ENCODE measurements at regions not wholly inside any gene's neighbourhood (a gene's known extent, or its start where the extent isn't known, plus 50 kb on each side); places are given as distances from the start of the nearest gene placed in this dataset.

DNA sequence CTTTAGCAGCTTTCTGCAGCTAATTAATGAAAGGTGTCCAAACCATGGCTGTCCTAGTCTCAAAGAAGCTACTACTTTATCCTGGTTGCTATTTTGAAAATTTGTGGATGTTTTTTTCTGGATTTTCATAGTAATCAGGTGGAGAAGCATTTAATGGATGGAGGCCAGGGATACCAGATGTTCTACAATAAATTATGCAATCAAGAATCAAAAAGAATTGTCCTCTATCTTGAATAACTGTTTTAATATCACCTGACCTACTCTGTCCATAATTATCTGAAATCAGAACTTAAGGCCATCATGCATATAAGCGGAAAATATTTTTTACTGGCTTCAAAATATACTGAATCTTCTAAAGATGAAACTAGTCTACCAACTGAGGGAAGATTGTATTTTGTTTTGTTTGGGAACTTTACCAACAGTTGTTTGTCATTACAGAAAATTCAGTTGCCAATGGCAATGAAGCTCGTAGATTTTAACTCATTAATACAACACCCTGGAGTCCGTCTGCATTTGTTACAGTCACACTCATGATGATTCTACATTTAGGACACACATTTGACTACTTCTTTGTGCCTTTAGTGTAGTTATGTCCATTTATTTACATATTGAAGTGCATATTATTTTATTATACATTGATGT lies 762.3 kb upstream of the GRM7 start:
- no peak overlapping the region for H3K27ac Mint-ChIP-seq (ENCODE audit: unreplicated experiment)
- H3K36me3 Mint-ChIP-seq (ENCODE audit: low read depth): no peaks in the 10 kb centered on the region
- H3K9me3 Mint-ChIP-seq: peaks cover 4% of the 10 kb centered on the region
- no peak overlapping the region for H3K4me3 Mint-ChIP-seq
- no peaks in the 10 kb centered on the region for H3K4me1 Mint-ChIP-seq
- DNase-seq (ENCODE audit: low read depth, low spot score): no peak
- no peaks in the 10 kb centered on the region for H3K27me3 Mint-ChIP-seq (ENCODE audit: low read depth)
- TF ChIP-seq, protein P1, sequence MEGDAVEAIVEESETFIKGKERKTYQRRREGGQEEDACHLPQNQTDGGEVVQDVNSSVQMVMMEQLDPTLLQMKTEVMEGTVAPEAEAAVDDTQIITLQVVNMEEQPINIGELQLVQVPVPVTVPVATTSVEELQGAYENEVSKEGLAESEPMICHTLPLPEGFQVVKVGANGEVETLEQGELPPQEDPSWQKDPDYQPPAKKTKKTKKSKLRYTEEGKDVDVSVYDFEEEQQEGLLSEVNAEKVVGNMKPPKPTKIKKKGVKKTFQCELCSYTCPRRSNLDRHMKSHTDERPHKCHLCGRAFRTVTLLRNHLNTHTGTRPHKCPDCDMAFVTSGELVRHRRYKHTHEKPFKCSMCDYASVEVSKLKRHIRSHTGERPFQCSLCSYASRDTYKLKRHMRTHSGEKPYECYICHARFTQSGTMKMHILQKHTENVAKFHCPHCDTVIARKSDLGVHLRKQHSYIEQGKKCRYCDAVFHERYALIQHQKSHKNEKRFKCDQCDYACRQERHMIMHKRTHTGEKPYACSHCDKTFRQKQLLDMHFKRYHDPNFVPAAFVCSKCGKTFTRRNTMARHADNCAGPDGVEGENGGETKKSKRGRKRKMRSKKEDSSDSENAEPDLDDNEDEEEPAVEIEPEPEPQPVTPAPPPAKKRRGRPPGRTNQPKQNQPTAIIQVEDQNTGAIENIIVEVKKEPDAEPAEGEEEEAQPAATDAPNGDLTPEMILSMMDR (conservative IDR thresholded peaks at IDR 0.05): no peak

DNA sequence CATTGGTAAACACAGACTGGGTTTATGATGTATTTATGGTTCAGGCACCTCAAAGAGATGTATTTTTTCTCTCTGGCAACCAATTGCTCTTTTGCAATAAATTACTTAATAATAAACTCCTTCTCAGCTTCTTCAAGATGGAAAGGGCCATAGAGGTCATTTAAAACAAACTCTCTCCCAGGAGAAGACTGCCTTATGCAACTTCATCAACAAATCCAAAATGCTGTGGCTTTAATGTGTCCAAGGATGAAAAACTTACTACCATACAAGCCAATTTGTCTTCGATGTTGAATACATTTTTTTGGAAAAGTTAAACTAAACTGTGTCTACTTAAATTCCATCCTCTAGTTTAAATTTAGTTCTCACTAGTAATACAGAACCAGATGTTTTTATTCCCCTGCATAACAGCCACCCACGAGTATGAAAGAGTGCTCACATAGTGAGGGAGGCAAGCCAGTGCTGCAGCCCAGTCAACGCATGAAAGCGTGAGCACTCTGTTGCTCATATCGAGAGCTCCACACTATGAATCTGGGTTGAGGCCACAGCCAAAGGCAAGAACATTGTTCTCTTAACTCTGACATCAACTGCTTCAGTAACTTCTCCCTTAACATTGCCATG lies 761.3 kb upstream of the GRM7 start:
- H3K4me3 Mint-ChIP-seq: no peak overlapping the region
- peaks cover 4% of the 10 kb centered on the region for H3K9me3 Mint-ChIP-seq
- H3K27me3 Mint-ChIP-seq (ENCODE audit: low read depth): no peaks in the 10 kb centered on the region
- no peak for DNase-seq (ENCODE audit: low read depth, low spot score)
- H3K27ac Mint-ChIP-seq (ENCODE audit: unreplicated experiment): no peak overlapping the region
- TF ChIP-seq, protein P1 (conservative IDR thresholded peaks at IDR 0.05): no peak
- H3K36me3 Mint-ChIP-seq (ENCODE audit: low read depth): no peaks in the 10 kb centered on the region
- no peaks in the 10 kb centered on the region for H3K4me1 Mint-ChIP-seq

DNA sequence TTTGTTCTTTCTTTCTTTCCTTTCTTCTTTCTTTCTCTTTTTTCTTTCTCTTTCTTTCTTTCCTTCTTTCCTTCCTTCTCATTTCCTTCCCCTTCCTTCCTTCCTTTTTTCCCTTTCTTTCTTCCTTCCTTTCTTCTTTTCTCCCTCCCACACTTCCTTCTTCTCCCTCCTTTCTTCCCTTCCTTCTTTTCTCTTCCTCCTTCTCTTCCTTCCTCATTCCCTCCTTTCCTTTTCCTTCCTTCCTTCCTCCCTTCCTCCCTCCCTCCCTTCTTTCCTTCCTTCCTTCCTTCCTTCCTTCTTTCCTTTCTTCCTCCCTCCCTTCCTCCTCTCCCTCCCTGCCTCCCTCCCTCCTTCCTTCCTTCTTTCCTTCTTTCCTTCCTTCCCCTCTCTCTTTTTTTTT lies 755.7 kb upstream of the GRM7 start:
- Mint-ChIP-seq H3K4me3 (no peak overlapping the region), H3K27ac (ENCODE audit: unreplicated experiment) (no peak overlapping the region), H3K27me3 (ENCODE audit: low read depth) (no peaks in the 10 kb centered on the region), H3K9me3 (peaks cover 3% of the 10 kb centered on the region), H3K36me3 (ENCODE audit: low read depth) (no peaks in the 10 kb centered on the region), H3K4me1 (no peaks in the 10 kb centered on the region)
- no peak for DNase-seq (ENCODE audit: low read depth, low spot score)
- TF ChIP-seq, protein P1 (conservative IDR thresholded peaks at IDR 0.05): no peak

DNA sequence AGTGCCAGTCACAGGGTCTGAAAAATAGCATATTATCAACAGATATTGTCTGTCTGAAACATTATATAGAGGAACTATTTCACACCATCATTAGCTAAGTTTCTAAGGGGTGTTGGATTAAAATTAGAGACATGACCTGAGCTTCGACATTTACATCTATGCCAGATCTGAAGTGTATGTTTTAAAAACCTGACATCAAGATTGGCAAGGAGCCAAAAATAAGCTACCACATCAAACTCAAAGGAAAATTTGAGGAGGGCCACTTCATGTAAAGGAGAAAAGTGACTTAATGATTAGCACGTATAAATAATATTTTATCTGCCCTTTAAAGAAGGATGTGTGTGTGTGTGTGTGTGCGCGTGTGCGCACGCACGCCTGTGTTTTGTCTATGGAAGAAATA lies 752.0 kb upstream of the GRM7 start:
- H3K9me3 Mint-ChIP-seq: peaks cover 3% of the 10 kb centered on the region
- TF ChIP-seq, protein P1 (conservative IDR thresholded peaks at IDR 0.05): no peak

DNA sequence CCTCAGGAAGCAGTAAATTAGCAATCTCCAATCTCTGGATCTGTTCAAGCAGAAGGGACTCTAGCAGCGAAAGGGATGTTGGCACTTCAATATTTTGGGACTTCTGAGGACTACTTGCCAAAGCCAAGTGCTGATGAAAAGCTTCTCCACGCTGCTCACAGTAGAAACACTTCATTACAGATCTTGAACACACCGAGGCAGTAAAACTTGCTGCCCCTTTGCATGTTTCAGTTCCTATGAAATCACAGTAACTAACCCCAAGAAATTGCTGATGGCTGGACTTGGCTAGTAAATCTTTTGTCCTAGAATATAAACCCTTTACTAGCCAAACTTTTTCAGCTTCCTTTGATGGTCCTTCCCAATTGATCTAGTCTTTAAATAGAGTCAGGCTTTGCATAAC lies 750.5 kb upstream of the GRM7 start:
- H3K36me3 Mint-ChIP-seq (ENCODE audit: low read depth): no peaks in the 10 kb centered on the region
- H3K9me3 Mint-ChIP-seq: peaks cover 3% of the 10 kb centered on the region
- no peak for DNase-seq (ENCODE audit: low read depth, low spot score)

More for the DNA sequence above, 752.0 kb upstream of the GRM7 start:
- DNase-seq (ENCODE audit: low read depth, low spot score): no peak
- no peaks in the 10 kb centered on the region for H3K27me3 Mint-ChIP-seq (ENCODE audit: low read depth)
- no peak overlapping the region for H3K4me3 Mint-ChIP-seq
- no peaks in the 10 kb centered on the region for H3K36me3 Mint-ChIP-seq (ENCODE audit: low read depth)
- no peak overlapping the region for H3K27ac Mint-ChIP-seq (ENCODE audit: unreplicated experiment)
- H3K4me1 Mint-ChIP-seq: no peaks in the 10 kb centered on the region

More for the DNA sequence above, 750.5 kb upstream of the GRM7 start:
- no peaks in the 10 kb centered on the region for H3K4me1 Mint-ChIP-seq
- H3K4me3 Mint-ChIP-seq: no peak overlapping the region
- no peak overlapping the region for H3K27ac Mint-ChIP-seq (ENCODE audit: unreplicated experiment)
- TF ChIP-seq, protein P1 (conservative IDR thresholded peaks at IDR 0.05): no peak
- no peaks in the 10 kb centered on the region for H3K27me3 Mint-ChIP-seq (ENCODE audit: low read depth)

Data from neural crest cell (in vitro differentiated cells).